DND-41 (cell line): ENCODE measurements at regions not wholly inside any gene's neighbourhood (a gene's known extent, or its start where the extent isn't known, plus 50 kb on each side); places are given as distances from the start of the nearest gene placed in this dataset.

ENCODE experiments used
- ATAC-seq: fragments of 200-7000 bp; cut with Tn5 transposase; 3 replicates; pipeline ENCODE4 v1.9.1; 2021; ENCODE audit warnings: low read depth; ENCODE audit not compliant: insufficient read depth
- DNase-seq: peaks from one replicate; pipeline ENCODE4 v3.0.0-alpha.2; 2020
- H2AFZ ChIP-seq: 2 replicates; pipeline ENCODE4 v1.6.0; 2012; ENCODE audit warnings: low read depth, low read length
- H3K27ac ChIP-seq: 2 replicates; pipeline ENCODE4 v1.5.1; 2012; ENCODE audit warnings: low read length, inconsistent platforms
- H3K27me3 ChIP-seq: fragments of 200-600 bp; sonication (generic); 2 replicates; pipeline ENCODE4 v1.6.0; 2012; ENCODE audit warnings: low read length, mild to moderate bottlenecking, inconsistent platforms; ENCODE audit not compliant: insufficient read depth, poor library complexity
- H3K36me3 ChIP-seq: 2 replicates; pipeline ENCODE4 v1.5.1; 2012; ENCODE audit warnings: low read length, inconsistent platforms; ENCODE audit not compliant: insufficient read depth
- H3K4me1 ChIP-seq: 2 replicates; pipeline ENCODE4 v1.5.1; 2012; ENCODE audit warnings: mild to moderate bottlenecking, low read length; ENCODE audit not compliant: insufficient read depth
- H3K4me2 ChIP-seq: 2 replicates; pipeline ENCODE4 v1.6.0; 2012; ENCODE audit warnings: mild to moderate bottlenecking, moderate library complexity, low read length, inconsistent platforms; ENCODE audit not compliant: insufficient read depth
- H3K4me3 ChIP-seq, 2 experiments: fragments of 200-600 bp in 1 of 2; shearing (Covaris generic) in 1 of 2; 2 replicates each; pipeline ENCODE4 v1.5.1; 2012 to 2016; ENCODE audit warnings: inconsistent platforms in 2 of 2, low read length in 2 of 2, mild to moderate bottlenecking in 2 of 2, low read depth in 1 of 2, moderate library complexity in 1 of 2
- H3K79me2 ChIP-seq: 2 replicates; pipeline ENCODE4 v1.6.0; 2012; ENCODE audit warnings: low read length, inconsistent platforms; ENCODE audit not compliant: insufficient read depth
- H3K9ac ChIP-seq: 2 replicates; pipeline ENCODE4 v1.6.0; 2012; ENCODE audit warnings: low read depth, mild to moderate bottlenecking, inconsistent platforms, low read length, moderate library complexity
- H3K9me3 ChIP-seq: 2 replicates; pipeline ENCODE4 v1.5.1; 2012; ENCODE audit warnings: low read length, moderate library complexity, mild to moderate bottlenecking, inconsistent platforms; ENCODE audit not compliant: insufficient read depth, severe bottlenecking
- H4K20me1 ChIP-seq: 2 replicates; pipeline ENCODE4 v1.6.0; 2012; ENCODE audit warnings: low read length; ENCODE audit not compliant: insufficient read depth
- EZH2 ChIP-seq: IDR thresholded peaks from 3 replicates; pipeline ENCODE4 v1.6.1; 2012; ENCODE audit warnings: borderline replicate concordance, low read depth, mild to moderate bottlenecking, moderate library complexity, low read length, inconsistent platforms; ENCODE audit not compliant: severe bottlenecking
- TF ChIP-seq, protein P1 (sequence below): IDR thresholded peaks from 2 replicates; pipeline ENCODE4 v1.5.1; 2012; ENCODE audit warnings: borderline replicate concordance, low read length, moderate library complexity, mild to moderate bottlenecking; ENCODE audit not compliant: poor library complexity, severe bottlenecking; ENCODE audit errors: extremely low read depth

DNA sequence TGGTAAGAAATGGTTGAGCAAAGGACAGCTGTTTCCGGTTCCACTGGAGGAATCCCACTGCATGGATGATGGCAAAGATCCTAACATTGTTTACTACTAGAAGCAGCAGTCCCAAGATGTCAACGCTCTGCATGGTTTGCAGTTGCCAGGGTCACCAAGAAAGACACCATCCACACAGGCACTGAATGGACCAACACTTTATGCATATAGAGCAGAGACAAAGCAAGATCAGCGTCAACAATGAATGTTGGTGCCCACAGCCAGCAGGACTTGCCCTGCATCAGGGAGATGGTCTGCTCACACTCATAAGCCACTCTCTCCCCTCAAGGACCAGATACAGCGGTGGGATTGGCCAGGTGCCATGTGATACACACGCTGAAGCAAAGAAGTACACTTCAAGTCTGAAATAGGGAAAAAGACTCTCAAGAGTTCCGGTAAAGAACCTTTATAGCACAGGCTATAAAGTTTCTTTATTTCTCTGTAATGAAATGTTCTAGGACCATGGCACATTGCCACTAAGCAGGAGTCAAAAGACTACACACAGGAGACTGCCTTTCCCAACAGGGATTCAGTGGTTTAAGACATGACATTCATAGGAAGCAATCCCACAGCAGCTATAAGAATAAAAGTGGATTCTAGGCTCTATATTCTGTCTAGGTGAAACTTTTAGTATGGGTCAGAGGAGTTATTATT is 133.2 kb upstream of the EPHA4 start:
- no peaks in the 10 kb centered on the region for H3K36me3 ChIP-seq
- H3K4me3 ChIP-seq: no peak overlapping the region
- H3K4me1 ChIP-seq: no peaks in the 10 kb centered on the region
- H4K20me1 ChIP-seq: no peaks in the 10 kb centered on the region
- H2AFZ ChIP-seq: no peak overlapping the region
- no peak for ATAC-seq
- H3K4me2 ChIP-seq: no peak overlapping the region
- no peak for TF ChIP-seq EZH2
- TF ChIP-seq, protein P1, sequence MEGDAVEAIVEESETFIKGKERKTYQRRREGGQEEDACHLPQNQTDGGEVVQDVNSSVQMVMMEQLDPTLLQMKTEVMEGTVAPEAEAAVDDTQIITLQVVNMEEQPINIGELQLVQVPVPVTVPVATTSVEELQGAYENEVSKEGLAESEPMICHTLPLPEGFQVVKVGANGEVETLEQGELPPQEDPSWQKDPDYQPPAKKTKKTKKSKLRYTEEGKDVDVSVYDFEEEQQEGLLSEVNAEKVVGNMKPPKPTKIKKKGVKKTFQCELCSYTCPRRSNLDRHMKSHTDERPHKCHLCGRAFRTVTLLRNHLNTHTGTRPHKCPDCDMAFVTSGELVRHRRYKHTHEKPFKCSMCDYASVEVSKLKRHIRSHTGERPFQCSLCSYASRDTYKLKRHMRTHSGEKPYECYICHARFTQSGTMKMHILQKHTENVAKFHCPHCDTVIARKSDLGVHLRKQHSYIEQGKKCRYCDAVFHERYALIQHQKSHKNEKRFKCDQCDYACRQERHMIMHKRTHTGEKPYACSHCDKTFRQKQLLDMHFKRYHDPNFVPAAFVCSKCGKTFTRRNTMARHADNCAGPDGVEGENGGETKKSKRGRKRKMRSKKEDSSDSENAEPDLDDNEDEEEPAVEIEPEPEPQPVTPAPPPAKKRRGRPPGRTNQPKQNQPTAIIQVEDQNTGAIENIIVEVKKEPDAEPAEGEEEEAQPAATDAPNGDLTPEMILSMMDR: no peak
- H3K27me3 ChIP-seq: no peaks in the 10 kb centered on the region
- DNase-seq: no peak
- no peaks in the 10 kb centered on the region for H3K9me3 ChIP-seq
- no peak overlapping the region for H3K9ac ChIP-seq
- no peak overlapping the region for H3K27ac ChIP-seq
- no peaks in the 10 kb centered on the region for H3K79me2 ChIP-seq

DNA sequence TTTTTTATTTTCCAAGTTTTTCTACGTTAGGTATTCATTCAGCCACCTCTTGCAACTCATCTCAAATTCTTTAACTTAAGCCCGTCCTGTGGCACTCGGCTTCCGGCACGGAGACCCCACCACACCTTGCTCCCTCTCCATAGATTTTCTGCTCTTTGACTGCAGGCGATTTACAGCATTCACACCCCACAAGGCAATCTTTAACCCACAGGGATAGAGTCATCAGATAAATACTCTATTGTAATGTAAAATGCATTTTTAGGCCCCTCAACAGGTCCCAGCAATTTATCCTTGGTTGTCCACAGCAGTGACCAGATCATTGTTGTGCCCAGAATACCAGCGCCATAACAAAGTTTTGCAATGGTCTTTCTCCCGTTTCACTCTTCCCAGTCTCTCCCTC is 132.3 kb upstream of the EPHA4 start:
- Histone ChIP-seq H2AFZ (no peak overlapping the region), H4K20me1 (no peaks in the 10 kb centered on the region), H3K4me3 (no peak overlapping the region), H3K9ac (no peak overlapping the region), H3K79me2 (no peaks in the 10 kb centered on the region), H3K27me3 (no peaks in the 10 kb centered on the region), H3K9me3 (no peaks in the 10 kb centered on the region), H3K4me1 (no peaks in the 10 kb centered on the region), H3K4me2 (no peak overlapping the region), H3K27ac (no peak overlapping the region), H3K36me3 (no peaks in the 10 kb centered on the region)
- DNase-seq: no peak
- ATAC-seq: no peak
- no peak for TF ChIP-seq EZH2

DNA sequence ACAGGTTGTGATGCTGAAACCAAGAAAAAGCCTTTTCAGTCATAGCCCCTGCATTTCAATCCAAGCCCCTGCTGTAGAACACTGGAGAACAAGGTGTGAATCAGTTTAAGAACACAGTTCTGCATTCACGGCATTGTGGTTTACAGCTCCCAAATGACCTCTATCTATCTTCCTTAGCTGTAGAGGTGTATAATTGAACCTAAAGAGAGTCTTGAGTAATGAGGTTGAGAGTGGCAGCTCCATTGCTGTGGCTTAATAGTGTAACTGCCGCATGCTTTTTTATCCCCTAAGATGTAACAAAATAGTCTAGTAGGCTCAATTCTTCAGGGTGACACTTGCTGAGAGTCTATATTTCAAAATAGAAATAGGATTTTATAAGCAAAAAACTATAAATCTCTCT is 121.3 kb upstream of the EPHA4 start:
- H3K27me3 ChIP-seq: no peaks in the 10 kb centered on the region
- H4K20me1 ChIP-seq: no peaks in the 10 kb centered on the region
- ATAC-seq (no peak), DNase-seq (no peak)
- H3K79me2 ChIP-seq: no peaks in the 10 kb centered on the region
- H3K36me3 ChIP-seq: no peaks in the 10 kb centered on the region
- H3K4me1 ChIP-seq: no peaks in the 10 kb centered on the region
- H3K9ac ChIP-seq: no peak overlapping the region
- H3K9me3 ChIP-seq: no peaks in the 10 kb centered on the region
- H3K4me3 ChIP-seq: no peak overlapping the region
- no peak overlapping the region for H3K27ac ChIP-seq
- no peak overlapping the region for H2AFZ ChIP-seq
- TF ChIP-seq EZH2: no peak
- TF ChIP-seq, protein P1: no peak
- H3K4me2 ChIP-seq: no peak overlapping the region

DNA sequence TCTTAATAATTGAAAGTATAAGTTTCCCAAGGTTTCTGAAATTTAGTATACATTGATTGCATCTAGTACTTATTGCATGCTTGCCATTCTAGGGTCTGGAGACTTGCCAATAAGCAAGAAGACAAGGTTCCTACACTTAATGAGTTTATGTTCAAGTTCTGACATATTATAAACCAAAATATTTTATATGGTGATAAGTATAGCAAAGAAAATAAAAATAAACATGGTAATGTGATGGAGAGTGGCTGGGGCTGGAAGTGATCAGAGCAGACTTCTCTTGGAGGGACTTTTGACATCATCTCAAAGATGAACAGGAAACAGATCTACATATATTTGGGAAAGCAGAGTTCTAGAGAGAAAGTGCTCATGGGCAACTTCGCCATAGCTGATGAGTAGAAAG is 119.5 kb upstream of the EPHA4 start:
- no peaks in the 10 kb centered on the region for H3K4me1 ChIP-seq
- no peak overlapping the region for H2AFZ ChIP-seq
- no peaks in the 10 kb centered on the region for H3K79me2 ChIP-seq
- DNase-seq: no peak
- no peaks in the 10 kb centered on the region for H3K36me3 ChIP-seq
- no peak overlapping the region for H3K27ac ChIP-seq
- H3K27me3 ChIP-seq: no peaks in the 10 kb centered on the region
- no peak overlapping the region for H3K4me3 ChIP-seq
- H3K9ac ChIP-seq: no peak overlapping the region
- no peaks in the 10 kb centered on the region for H4K20me1 ChIP-seq
- no peaks in the 10 kb centered on the region for H3K9me3 ChIP-seq
- ATAC-seq: no peak
- H3K4me2 ChIP-seq: no peak overlapping the region
- TF ChIP-seq, protein P1: no peak
- no peak for TF ChIP-seq EZH2
